SH-SY5Y (cell line): ENCODE measurements at regions not wholly inside any gene's neighbourhood (a gene's known extent, or its start where the extent isn't known, plus 50 kb on each side); places are given as distances from the start of the nearest gene placed in this dataset.

ENCODE experiments used
- GATA2 ChIP-seq: IDR thresholded peaks from 2 replicates; pipeline ENCODE4 v1.6.1; 2011; ENCODE audit warnings: mild to moderate bottlenecking, low read depth, low read length
- GATA3 ChIP-seq: IDR thresholded peaks from 2 replicates; pipeline ENCODE4 v1.6.1; 2011; ENCODE audit warnings: low read depth, mild to moderate bottlenecking, low read length, moderate library complexity

- no peak for TF ChIP-seq GATA2
- no peak for TF ChIP-seq GATA3
These were observed 86.9 kb upstream of the PTCHD4 start for GRCh38 chr6:48197941-48198340.
